Activated CD8-positive, alpha-beta T cell treated with anti-CD3 and anti-CD28 coated beads for 36 hours (primary cell): ENCODE measurements at regions not wholly inside any gene's neighbourhood (a gene's known extent, or its start where the extent isn't known, plus 50 kb on each side); places are given as distances from the start of the nearest gene placed in this dataset.

Experiments used
- ATAC-seq: fragments of 200-7000 bp; cut with Tn5 transposase; one replicate; pipeline ENCODE4 v1.10.0; 2021; ENCODE audit warnings: mild to moderate bottlenecking, moderate library complexity
- CTCF ChIA-PET: fragments of 350-600 bp; sonication (Branson Sonifier 250); formaldehyde crosslinking; loops from one replicate; lab custom pipeline; 2021; ENCODE audit warnings: antibody characterized with exemption; lab: Charles Lee
- POLR2A ChIA-PET: fragments of 350-600 bp; sonication (Branson Sonifier 250); formaldehyde crosslinking; loops from one replicate; lab custom pipeline; 2021; ENCODE audit warnings: antibody characterized with exemption; lab: Charles Lee
- DNase-seq: peaks from one replicate; pipeline ENCODE4 v3.0.0-alpha.2; 2020
- H3K27ac Mint-ChIP-seq: one replicate; pipeline ENCODE4 v1.8.0; 2021; ENCODE audit warnings: mild to moderate bottlenecking, mixed read lengths
- H3K27me3 Mint-ChIP-seq: one replicate; pipeline ENCODE4 v1.8.0; 2021; ENCODE audit warnings: mixed read lengths
- H3K36me3 Mint-ChIP-seq: one replicate; pipeline ENCODE4 v1.8.0; 2021; ENCODE audit warnings: low read depth, mixed read lengths
- H3K4me1 Mint-ChIP-seq: one replicate; pipeline ENCODE4 v1.8.0; 2021; ENCODE audit warnings: low read depth, mixed read lengths
- H3K4me3 Mint-ChIP-seq: one replicate; pipeline ENCODE4 v1.8.0; 2021; ENCODE audit warnings: mild to moderate bottlenecking, moderate library complexity, mixed read lengths
- H3K9me3 Mint-ChIP-seq: one replicate; pipeline ENCODE4 v1.8.0; 2021; ENCODE audit warnings: mixed read lengths
- intact Hi-C: fragments of 100-400 bp; cut with micrococcal nuclease; formaldehyde crosslinking; loops from one replicate; pipeline ENCODE4 v1.10.0; 2022
- TF ChIP-seq, protein P1 (sequence below): fragments of 200-600 bp; IDR thresholded peaks from one replicate; pipeline ENCODE4 v1.8.0; 2022; ENCODE audit warnings: antibody characterized with exemption, mild to moderate bottlenecking

DNA sequence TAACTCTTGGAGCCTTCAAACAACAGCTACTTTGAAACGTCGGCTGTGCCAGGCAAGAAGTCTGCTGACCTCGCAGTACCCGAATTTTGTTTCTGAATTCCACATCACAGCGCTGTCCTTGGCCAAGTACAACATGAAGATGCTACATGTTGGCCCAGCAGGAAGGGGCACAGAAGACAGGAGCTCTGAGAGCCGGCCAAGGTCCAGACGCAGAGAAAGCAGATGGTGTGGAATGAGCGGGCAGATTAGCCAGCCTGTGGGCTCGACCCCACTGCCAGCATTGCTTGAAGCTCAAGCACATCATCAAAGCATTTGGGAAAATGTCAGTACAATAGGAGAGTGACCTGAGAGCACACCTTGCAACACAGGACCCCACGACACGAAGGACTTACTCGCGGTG is 64.5 kb downstream of the FZD10 start:
- TF ChIP-seq, protein P1, sequence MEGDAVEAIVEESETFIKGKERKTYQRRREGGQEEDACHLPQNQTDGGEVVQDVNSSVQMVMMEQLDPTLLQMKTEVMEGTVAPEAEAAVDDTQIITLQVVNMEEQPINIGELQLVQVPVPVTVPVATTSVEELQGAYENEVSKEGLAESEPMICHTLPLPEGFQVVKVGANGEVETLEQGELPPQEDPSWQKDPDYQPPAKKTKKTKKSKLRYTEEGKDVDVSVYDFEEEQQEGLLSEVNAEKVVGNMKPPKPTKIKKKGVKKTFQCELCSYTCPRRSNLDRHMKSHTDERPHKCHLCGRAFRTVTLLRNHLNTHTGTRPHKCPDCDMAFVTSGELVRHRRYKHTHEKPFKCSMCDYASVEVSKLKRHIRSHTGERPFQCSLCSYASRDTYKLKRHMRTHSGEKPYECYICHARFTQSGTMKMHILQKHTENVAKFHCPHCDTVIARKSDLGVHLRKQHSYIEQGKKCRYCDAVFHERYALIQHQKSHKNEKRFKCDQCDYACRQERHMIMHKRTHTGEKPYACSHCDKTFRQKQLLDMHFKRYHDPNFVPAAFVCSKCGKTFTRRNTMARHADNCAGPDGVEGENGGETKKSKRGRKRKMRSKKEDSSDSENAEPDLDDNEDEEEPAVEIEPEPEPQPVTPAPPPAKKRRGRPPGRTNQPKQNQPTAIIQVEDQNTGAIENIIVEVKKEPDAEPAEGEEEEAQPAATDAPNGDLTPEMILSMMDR, result no peak
- Mint-ChIP-seq H3K36me3 (no peaks in the 10 kb centered on the region), H3K27me3 (peaks cover 6% of the 10 kb centered on the region), H3K27ac (no peak overlapping the region), H3K4me3 (no peak overlapping the region), H3K9me3 (peaks cover 7% of the 10 kb centered on the region), H3K4me1 (no peaks in the 10 kb centered on the region)
- no peak for DNase-seq
- intact Hi-C loops, result no loop called here
- ChIA-PET POLR2A (no interaction called here), CTCF (interaction anchor here (1.3 kb wide), 1 partner anchor 54 kb away, joined by 4 read pairs; no protein-coding TSS in a partner anchor)
- no peak for ATAC-seq

DNA sequence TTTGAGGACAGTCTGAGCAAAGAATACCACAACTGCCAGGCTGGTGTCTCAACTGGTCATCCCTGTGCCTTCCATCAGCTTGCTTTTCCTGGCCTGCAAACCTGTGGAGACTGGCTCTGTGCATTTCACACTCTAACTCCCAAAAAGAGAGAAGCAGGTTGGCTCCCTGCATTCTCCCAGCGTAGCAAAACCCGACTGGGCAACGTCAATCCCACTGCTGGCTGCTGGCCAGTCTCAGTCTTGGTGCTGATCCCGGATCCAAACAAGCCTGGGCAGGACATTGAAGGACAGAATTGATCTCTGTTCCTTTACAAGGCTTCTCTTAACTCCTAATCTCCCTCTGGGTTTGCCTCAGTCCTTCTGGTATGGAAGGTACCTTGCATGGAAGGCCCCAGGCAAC is 65.4 kb downstream of the FZD10 start:
- H3K9me3 Mint-ChIP-seq, result peaks cover 7% of the 10 kb centered on the region
- peaks cover 2% of the 10 kb centered on the region for H3K27me3 Mint-ChIP-seq
- CTCF ChIA-PET, result no interaction called here
- TF ChIP-seq, protein P1, result no peak
- H3K4me3 Mint-ChIP-seq, result no peak overlapping the region
- no peaks in the 10 kb centered on the region for H3K36me3 Mint-ChIP-seq
- no peak overlapping the region for H3K27ac Mint-ChIP-seq
- DNase-seq (no peak), ATAC-seq (no peak)
- intact Hi-C loops, result no loop called here
- POLR2A ChIA-PET, result no interaction called here
- H3K4me1 Mint-ChIP-seq, result no peaks in the 10 kb centered on the region

DNA sequence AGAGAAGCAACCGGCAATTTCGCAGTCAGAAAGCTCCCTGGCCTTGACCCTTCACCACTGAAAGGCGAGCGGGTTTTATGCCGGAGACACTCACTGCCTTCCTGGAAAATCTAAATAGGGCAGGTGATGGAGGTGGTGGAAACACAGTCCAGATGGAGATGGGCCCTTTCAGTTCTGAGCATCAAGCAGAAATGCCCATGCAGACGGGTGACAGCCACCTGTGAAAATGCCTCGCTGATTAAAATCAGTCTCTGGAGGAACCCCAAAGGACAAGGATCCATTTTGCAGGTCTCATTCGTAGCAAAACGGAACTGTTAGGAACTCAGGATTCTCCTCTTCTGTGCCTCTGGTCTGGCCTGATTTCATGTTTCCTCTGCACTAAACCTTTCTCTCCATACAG is 74.2 kb downstream of the FZD10 start:
- H3K27me3 Mint-ChIP-seq, result peaks cover 9% of the 10 kb centered on the region
- H3K27ac Mint-ChIP-seq, result no peak overlapping the region
- intact Hi-C loops, result no loop called here
- no peak for DNase-seq
- no peaks in the 10 kb centered on the region for H3K9me3 Mint-ChIP-seq
- H3K4me3 Mint-ChIP-seq, result no peak overlapping the region
- H3K4me1 Mint-ChIP-seq, result no peaks in the 10 kb centered on the region
- ATAC-seq, result no peak
- H3K36me3 Mint-ChIP-seq, result no peaks in the 10 kb centered on the region
- TF ChIP-seq, protein P1, result no peak
- ChIA-PET POLR2A (no interaction called here), CTCF (no interaction called here)

DNA sequence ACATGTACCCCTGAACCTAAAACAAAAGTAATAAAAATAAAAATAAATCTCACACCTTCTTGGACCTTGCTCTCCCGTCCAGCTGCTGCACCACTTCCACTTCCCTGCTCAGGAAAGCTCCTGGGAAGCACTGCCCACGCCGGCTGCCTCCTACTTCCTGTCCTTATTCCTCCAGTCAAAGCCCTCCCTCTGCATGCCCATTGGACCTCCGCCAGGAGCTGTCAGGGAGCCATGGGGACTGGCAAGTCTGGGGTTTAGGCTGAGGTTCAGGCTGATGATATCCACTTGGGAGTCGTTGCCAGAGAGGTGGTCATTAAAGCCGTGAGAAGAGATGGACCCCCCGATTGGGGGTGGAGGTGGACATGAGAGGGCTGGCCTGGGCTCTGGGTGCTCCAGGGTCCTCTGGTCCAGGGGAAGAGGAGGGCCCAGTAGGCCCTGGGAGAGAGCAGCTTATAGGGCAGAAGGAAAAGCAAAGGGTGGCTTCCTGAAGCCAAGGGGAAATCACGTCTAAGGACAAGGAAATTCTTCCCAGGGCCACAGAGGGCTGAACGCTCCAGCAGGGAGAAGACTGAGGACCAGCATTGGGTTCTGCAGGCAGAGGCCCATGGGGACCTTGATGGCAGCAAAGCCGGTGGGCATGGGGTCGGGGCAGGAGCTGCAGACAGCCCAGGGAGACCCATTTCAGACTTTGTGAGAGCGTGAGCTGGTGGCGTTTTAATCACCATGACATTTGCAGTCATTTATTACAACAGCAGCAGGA is 78.7 kb downstream of the FZD10 start:
- POLR2A ChIA-PET, result no interaction called here
- Mint-ChIP-seq H3K27ac (no peak overlapping the region), H3K27me3 (peaks cover 5% of the 10 kb centered on the region), H3K36me3 (no peaks in the 10 kb centered on the region), H3K4me1 (no peaks in the 10 kb centered on the region), H3K9me3 (no peaks in the 10 kb centered on the region), H3K4me3 (no peak overlapping the region)
- CTCF ChIA-PET, result no interaction called here
- TF ChIP-seq, protein P1, result no peak
- no peak for ATAC-seq
- intact Hi-C loops, result no loop called here
- no peak for DNase-seq

DNA sequence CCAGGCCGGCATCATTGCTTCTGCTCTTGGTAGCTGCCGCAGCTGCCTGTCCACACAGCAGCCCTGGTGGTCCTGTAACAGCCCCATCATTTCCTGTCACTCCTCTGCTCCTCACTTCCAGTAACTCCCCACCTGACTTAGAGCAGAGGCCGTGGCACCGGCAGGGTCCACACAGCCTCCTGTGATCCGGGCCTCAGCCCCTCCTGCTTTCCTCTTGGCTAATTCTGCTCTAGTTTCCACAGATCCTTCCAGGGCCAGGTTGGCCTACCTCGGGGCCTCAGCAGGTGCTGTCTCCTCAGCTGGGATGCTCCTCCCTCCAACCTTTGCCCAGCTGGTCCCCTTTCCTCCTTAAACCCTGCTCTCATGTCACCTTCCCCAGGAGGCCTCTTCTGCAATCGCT is 80.2 kb downstream of the FZD10 start:
- intact Hi-C loops, result no loop called here

More for the DNA sequence above, 80.2 kb downstream of the FZD10 start:
- TF ChIP-seq, protein P1, result no peak
- no peak for ATAC-seq
- Mint-ChIP-seq H3K36me3 (no peaks in the 10 kb centered on the region), H3K27me3 (peaks cover 5% of the 10 kb centered on the region), H3K4me1 (no peaks in the 10 kb centered on the region), H3K27ac (no peak overlapping the region), H3K4me3 (no peak overlapping the region), H3K9me3 (no peaks in the 10 kb centered on the region)
- ChIA-PET CTCF (no interaction called here), POLR2A (no interaction called here)
- no peak for DNase-seq
